Activated T-cell treated with anti-CD3 and anti-CD28 coated beads for 48 hours (primary cell): ENCODE measurements at regions not wholly inside any gene's neighbourhood (a gene's known extent, or its start where the extent isn't known, plus 50 kb on each side); places are given as distances from the start of the nearest gene placed in this dataset.
"Not testable (repeated sequence)": the region's sequence is repeated elsewhere in the genome, so short reads cannot be mapped to it uniquely, and the experiment has no call there.

Experiments
- DNase-seq: peaks from one replicate; pipeline ENCODE4 v3.0.0-alpha.2; 2020; ENCODE audit warnings: low read depth

DNA sequence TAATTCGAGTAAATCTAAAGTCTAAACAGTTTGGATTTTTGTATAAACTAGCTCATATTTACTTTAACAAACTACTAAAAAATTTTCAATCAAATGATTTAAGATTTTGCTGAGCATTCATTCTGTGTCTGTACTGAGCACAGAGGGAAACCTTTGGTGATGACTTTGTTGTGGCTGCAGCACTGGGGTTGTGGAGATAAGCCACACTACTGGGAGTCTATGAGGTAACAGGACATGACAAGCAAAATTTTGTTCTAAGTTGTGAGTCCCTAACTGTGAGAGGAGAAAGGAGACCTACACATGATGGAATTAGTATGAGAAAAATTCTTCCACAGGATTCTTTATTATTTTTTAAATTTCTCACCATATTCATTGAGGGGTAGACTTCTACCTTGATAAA, 933.7 kb upstream of the LRATD1 start:
- DNase-seq: no peak

DNA sequence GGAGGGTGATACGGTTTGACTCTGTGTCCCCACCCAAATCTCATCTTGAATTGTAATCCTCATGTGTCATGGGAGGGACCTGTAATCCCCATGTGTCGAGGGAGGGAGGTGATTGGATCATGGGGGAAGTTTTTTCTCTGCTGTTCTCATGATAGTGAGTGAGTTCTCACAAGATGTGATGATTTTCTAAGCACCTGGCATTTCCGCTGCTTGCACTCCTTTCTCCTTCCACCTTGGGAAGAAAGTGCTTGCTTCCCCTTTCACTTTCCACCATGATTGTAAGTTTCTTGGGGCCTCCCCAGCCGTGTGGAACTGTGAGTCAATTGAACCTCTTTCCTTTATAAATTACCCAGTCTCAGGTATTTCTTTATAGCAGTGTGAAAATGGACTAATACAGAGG, 932.6 kb upstream of the LRATD1 start:
- DNase-seq: not testable (repeated sequence)

DNA sequence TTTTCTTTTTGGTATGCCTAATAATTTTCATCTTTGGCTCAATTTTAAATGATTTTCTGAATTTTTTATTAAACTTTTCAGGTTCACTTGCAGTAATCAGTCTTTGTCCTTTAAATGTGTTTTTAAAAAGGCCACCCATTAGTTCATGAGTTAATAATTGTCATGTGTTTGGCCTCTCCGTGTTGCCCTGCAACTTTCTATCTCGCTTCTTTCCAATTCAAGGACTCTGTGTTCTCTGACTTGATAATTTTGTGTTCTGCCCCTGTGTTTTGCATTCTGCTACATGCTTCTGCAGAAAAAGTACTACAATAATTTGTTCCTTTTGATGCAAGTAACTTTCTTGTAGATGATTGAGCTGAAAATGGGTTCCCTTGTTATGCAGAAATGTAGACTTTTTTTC, 921.4 kb upstream of the LRATD1 start:
- DNase-seq: no peak

DNA sequence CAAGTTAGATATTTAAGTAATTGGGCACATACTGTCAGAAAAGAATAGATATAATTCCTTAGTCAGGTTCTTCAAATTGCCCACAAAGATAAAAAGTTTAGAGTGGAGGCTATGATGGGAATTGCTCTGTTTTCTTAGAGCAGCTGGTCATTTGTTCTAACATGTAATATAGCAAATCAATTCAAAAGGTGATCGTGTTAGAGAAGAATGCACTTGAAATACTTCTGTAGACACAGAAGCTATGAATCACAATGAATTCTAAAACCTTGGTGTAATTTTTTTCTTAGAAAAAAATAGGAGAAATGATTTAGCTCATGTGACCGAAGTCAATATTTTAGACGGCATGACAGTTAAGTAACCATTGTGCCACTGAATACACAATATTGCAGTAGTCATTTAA, 918.1 kb upstream of the LRATD1 start:
- no peak for DNase-seq

DNA sequence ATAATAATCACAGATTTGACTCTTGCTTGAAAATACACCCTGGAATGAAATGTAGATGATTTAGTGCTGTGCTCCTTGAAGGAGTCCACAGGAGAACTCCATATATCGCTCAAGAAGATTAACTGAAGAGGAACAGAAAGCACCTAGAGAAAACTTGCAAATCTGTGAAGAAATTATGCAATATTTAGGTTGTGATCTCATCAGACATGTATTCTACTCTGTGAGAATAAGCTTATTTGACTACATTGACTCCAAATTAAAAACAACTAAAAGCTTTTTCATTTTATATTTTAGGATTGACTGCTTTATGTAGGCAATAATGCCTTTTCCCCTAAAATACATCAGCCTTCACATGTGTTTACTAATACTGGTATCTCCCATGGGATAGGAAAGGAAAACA, 906.6 kb upstream of the LRATD1 start:
- no peak for DNase-seq

DNA sequence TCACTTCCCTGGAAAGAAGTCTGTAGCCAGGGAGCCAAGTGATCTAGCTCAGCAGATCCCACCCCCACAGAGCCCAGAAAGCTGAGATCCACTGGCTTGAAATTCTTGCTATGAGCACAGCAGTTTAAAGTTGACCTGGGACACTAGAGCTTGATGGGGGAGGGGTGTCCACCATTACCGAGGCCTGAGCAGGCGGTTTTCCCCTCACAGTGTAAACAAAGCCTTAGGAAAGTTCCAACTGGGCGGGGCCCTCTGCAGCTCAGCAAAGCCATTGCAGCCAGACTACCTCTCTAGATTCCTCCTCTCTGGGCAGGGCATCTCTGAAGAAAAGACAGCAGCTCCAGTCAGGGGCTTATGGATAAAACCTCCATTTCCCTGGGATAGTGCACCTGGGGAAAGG, 887.2 kb upstream of the LRATD1 start:
- DNase-seq: no peak

DNA sequence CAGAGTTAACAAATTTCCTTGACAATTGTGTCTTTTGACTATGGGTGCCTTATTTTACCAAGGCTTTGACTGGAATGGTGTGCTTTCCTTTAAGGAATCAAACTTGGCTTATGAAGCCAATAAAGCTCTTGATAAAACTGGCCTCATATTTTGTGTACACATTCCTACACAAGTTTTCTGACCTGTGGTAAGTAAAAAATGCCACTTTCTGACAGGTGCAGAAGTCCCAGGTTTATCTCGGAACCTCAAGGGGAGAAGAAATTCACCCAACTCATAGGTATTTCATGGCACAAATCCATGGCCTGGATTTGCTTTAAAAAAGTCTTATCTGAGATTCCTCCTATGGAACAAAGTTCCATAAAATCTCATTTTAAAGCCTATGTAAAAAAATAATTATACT, 880.6 kb upstream of the LRATD1 start:
- DNase-seq: no peak

DNA sequence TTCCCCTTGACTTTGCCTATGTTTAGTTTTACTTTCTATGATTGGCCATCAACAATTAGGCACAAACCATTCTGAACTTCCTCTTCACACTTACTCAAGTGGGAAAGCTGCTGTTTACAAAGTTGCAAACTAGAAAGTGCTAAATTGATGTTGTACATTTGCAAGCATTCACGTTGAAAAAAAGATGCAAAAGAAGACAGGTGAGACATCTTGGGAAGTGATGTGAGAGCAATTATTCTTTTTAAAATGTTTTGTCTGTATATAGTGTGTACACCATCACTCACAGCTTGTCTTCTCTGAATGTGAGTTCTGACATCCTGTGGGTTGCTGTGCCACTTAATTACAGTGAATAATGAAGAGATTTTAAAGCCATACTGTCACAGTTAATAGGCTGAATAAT, 874.1 kb upstream of the LRATD1 start:
- no peak for DNase-seq

DNA sequence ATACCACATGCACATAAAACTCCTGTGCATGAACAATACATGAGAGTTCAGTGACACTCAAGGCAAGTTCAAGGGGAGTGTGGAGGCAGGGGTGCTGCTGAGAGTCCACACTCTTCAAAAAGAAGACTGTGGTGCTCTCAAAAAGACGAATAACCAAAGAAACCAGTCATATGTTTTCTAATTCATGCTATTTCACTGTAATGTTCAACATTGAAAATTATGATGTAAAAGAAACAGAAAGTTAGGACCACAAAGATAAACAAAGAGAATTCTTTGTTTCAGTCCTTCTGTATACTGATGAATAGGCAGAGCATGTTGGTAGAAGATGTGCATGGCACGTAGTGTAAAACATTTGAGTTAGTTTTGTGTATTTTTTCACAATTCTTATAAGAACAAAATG, 864.2 kb upstream of the LRATD1 start:
- DNase-seq: no peak

DNA sequence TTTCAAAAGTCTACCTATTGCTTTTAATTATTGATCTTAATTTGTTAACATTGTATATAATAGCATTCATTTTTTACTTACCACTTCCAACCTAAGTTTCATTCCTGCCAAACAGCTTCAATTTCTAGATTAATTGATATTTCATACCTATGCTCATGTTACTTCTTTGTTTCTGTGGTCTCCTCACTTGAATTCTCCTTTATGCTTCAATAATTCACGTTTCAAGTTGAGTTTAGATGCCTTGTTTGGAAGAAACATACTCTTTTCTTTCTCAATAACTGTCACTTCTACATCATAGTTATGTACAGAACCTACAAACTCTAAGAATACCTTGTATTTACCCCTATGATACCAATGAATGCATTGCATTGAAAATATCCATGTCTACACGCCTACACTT, 862.2 kb upstream of the LRATD1 start:
- DNase-seq: no peak

DNA sequence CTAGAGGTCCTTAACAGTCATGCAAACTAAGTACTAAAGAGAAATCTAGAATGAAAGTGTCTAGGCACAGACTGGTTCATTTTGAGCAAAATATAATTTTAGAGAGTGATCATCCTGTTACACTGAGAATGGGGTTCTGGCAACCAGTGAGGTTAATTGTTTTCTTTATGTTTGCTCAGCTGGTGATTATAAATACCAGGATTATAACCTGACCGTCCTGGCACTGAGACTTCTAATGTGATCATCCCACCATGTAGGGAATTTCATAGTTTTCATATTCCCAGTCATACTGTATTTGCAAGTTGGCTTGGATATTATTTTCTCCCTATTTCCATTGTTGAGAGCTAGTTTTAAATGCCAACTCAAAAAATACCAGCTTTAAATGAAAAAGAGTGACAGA, 852.5 kb upstream of the LRATD1 start:
- DNase-seq: no peak

DNA sequence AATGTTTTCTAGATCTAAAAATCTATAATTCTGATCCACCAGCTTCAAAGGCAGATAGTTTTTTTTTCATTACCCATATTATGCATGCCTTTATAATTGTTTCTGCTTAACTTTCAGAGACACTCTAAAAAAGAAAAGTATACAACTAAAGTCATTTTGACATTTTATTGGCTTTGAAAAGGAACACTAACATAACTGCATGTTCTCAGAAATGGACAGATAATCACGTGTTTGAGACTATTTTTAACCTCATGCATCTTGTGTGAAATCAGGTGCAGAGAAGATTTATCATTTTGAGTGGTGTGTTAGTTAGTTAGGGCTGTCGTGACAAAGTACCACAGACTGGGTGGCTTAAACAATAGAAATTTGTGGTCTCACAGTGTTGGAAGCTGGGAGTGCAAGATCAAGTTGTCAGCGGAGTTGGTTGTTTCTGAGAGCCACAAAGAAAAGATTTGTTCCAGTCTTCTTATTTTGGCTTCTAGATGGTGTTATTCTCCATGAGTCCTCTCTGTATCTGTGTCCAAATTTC, 841.4 kb upstream of the LRATD1 start:
- no peak for DNase-seq

DNA sequence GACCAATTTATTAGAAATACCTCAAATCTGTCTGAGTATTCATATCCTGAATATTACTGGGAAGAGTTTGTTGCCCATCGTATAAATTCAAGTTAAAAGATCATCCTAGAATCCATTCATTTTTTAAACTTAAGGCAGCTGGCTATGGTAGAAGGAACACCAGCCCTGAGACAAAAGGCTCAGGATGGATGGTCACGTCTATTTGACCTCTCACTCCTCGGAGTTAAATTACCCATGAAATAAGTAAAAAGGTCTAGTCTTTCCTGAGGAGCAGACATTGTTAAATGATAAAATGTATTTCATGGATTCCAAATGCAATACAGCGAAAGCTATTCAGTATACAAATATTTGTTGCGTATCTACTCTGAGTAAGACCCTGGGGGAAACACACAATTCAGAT, 826.0 kb upstream of the LRATD1 start:
- DNase-seq: no peak

DNA sequence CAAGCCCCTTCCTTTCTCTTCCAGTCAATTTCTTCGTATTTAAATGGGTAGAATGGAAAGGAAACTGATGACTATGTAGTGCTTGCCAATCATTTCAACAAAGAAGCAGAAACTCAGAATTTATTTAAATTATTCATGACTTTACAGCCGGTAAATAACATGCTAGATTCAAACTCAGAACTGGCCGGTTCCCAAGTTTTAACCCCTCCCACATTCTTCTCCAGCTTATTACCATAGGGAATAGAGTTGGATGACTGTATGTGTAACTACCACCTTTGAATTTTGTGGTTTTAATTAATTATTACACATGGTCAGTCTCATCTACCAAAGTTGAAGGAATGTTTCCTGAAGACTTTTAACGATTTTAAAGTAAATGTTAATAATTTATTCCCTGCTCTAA, 819.3 kb upstream of the LRATD1 start:
- no peak for DNase-seq

DNA sequence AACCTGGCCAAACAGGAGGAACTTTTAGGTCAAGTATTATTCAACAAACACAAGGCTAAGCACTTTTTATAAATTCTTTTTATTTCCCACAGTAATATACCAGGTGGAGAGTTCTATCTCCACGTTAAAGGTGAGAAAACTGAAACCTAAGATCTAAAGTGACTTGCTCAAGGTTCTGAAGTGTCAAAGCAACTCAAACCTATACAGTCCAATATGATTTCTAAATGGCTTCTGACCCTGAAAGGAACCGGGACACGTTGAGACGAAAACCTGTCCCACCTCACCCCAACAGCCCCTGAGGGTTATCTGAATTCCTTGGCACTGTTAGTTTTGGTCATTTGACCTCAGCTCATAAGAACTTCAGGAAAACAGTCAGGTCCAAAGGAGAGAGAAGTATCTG, 814.5 kb upstream of the LRATD1 start:
- DNase-seq: no peak

DNA sequence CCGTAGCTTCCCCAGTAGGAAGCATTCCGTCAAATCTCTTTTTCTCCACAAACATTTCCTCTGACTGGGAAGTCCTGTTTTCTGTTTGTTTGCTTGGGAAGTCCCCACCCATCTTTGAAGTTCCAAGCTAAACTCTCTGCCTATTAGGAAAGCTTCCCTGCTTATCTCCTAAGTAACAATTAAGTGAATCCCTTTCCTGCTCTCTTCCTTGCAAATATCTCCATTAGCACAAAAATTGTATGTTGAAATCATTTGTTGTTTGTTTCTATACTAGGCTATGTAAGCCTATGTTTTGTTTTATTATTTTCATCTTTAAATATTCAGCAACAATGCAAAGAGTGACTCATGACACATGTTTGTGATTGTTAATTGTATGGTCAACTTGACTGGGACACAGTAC, 812.6 kb upstream of the LRATD1 start:
- DNase-seq: no peak

DNA sequence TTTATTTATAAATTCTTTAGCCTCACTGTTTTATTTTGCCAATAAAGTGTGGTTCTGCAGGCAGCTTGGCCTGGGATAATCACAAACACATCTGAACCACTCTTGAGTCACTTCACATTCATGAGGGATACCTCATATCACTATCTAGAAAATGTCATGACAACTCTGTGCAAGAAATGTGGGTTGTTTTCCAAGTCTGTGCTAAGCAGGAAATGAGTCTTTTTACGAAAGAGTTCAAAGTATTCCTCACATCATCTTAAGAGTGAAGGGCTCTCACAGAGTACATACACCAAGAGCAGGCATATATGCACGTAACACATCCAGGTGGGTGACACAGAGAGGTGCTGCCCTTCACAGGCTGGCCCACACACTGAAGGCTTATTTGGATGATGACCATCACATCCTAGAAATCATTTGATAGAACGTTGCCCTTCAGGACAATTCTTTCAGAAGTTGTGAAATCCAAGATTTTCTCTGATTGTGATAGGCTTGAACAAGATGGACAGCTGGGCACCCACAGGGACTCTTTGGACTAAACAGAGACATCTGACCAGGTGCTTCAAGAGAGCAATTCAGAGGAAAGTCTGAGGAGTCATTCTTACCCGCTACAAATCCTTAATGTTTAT, 811.1 kb upstream of the LRATD1 start:
- DNase-seq: no peak

DNA sequence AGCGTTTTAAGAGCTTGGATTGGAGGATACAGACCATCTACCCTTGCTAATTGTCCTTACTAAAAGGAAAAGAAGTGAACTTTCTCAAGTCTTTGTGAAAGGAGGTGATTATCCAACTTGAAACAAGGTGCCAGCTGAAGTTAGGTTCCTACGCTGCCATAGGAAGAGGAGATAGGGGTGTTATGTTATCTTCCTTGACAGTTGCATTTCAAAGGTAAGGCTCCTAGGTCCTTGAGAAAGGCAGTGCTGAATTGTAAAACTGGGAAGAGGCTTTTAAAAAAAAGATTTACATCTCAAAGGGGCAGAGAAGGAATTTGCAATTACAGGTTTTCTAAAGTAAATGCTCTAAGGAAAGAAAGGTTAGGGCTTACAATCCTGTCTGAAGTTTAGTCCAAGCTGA, 810.2 kb upstream of the LRATD1 start:
- DNase-seq: no peak

DNA sequence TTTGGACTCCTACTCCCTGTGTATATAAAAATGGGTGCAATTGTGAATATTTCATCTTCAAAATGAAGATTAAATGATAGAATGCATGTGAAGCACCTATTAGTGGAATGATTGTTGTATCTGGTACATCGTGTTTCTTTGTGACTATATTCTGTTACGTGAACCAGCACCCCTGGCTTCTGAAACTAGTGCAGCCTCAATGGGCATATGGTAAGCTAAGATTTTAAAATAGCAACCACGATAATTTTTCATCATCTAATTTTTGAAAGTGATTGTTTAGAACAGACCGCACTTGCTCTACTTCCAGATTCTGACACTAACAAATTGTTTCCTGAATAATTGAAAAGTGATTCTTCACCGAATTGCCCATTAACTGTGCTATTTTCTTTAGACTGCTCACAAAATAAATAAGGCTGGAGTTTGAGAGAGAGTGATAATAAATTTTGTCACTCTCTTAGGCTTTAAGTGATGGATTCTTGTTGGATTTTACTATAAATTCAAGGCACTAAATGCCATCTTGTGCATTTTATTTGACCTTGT, 806.1 kb upstream of the LRATD1 start:
- no peak for DNase-seq

DNA sequence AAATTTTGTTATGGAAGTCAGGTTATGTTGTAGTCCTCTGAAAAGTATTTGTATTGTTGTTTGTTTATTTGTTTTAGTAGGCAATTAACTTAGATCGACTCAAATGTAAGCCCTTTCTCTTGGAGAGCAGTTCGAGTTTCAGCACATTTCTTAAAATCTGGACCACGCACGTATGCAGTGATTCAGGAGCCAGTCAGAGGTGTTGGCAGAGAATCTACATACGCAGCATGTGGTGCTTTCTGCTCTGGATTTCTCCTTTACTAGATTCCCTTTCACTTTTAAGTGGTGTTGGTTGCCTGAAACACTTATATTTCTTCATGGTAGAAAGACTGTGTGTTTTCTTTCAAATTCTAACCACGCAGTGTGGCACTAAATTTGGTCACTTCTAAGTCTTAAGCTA, 773.9 kb upstream of the LRATD1 start:
- no peak for DNase-seq

DNA sequence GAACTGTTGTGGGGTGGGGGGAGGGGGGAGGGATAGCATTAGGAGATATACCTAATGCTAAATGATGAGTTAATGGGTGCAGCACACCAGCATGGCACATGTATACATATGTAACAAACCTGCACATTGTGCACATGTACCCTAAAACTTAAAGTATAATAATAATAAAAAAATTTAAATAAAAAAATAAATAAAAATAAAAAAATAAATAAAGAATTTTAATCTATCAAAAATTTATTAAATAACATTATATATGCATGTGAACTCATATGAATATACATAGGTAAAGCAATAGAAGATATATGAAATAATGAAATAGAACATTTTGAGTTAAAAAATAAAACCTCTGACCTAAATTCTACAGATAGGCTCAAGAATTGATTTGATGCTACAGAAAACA, 764.2 kb upstream of the LRATD1 start:
- not testable (repeated sequence) for DNase-seq

DNA sequence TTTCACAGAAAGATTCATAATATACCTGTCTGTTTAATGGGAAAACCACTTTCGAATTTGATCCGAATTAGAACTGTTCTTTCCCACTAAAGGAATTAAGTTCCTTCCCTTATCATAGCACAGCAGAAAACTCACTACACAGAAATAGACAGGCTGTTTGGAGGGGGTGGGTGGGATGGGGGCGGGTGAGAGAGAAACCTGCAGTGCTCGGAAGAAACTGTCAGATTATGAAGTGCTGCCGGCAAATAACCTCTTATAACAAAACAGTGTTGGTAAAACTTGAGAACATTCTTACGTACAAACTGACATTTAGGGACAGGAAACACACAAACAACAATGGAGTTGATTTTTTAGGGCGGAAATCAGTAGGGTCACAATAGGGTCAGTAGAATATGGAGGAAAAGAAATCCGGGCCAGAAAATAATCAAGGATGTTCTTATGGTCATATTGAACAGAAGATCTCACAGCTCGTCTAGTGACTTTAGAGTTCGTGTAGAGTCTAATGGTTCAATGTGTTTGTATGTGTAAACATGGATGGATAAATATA, 756.0 kb upstream of the LRATD1 start:
- no peak for DNase-seq

DNA sequence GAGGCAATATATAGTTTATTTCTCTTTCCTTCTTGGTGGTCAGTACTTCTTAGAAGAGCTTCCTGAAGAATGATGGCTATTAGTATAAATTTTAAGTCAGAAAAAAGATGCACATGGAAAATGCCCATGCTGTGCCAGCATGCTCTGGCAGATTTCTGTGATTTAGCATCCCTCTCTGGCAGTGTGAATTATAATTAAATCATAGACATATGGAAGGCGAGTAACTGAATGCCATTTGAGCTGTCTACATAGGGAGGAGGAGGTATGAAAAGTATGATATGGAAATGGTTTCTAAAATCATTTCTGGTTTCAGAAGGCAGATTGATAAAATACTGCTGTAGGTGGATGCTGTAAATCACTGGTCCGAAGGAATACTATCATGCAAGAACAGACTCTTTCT, 754.9 kb upstream of the LRATD1 start:
- DNase-seq: no peak
